Common myeloid progenitor, CD34-positive (primary cell): ENCODE measurements at regions not wholly inside any gene's neighbourhood (a gene's known extent, or its start where the extent isn't known, plus 50 kb on each side); places are given as distances from the start of the nearest gene placed in this dataset.
"Not testable (repeated sequence)": the region's sequence is repeated elsewhere in the genome, so short reads cannot be mapped to it uniquely, and the experiment has no call there.

Experiments
- CTCF ChIA-PET: fragments of 350-600 bp; sonication (Branson Sonifier 250); formaldehyde crosslinking; loops from one replicate; lab custom pipeline; 2021; ENCODE audit warnings: antibody characterized with exemption; lab: Charles Lee
- POLR2A ChIA-PET: fragments of 350-600 bp; sonication (Branson Sonifier 250); formaldehyde crosslinking; loops from one replicate; lab custom pipeline; 2021; ENCODE audit warnings: antibody characterized with exemption; lab: Charles Lee
- DNase-seq, 3 donors: peaks; one replicate each; pipeline versions ENCODE4 v3.0.0 to v3.0.0-alpha.2; 2013
- H3K27ac ChIP-seq, 2 experiments: 1 replicate in 1 of 2; 2 replicates in 1 of 2; pipeline ENCODE4 v1.7.0; 2013; ENCODE audit warnings: inconsistent platforms in 2 of 2, low read length in 2 of 2, mild to moderate bottlenecking in 2 of 2, low read depth in 1 of 2, moderate library complexity in 1 of 2; ENCODE audit not compliant: severe bottlenecking in 2 of 2, insufficient read depth in 1 of 2, poor library complexity in 1 of 2
- H3K27me3 ChIP-seq, 5 experiments: replicated peaks in 2 of 5; 1 replicate in 3 of 5; 2 replicates in 2 of 5; pipeline versions ENCODE4 v1.6.1 to v1.7.0; 2013; ENCODE audit warnings: low read length in 4 of 5, mild to moderate bottlenecking in 2 of 5, moderate library complexity in 2 of 5, inconsistent platforms in 1 of 5; ENCODE audit not compliant: insufficient read depth in 5 of 5, control insufficient read depth in 4 of 5
- H3K36me3 ChIP-seq, 4 experiments: 1 replicate in 2 of 4; 2 replicates in 2 of 4; pipeline versions ENCODE4 v1.6.1 to v1.7.0; 2013; ENCODE audit warnings: low read length in 3 of 4, control low read depth in 1 of 4, mild to moderate bottlenecking in 1 of 4; ENCODE audit not compliant: control insufficient read depth in 4 of 4, insufficient read depth in 4 of 4
- H3K4me1 ChIP-seq, 4 experiments: 1 replicate in 3 of 4; 2 replicates in 1 of 4; pipeline versions ENCODE4 v1.6.1 to v1.7.1; 2013; ENCODE audit warnings: low read length in 3 of 4, mild to moderate bottlenecking in 3 of 4, control low read depth in 1 of 4, inconsistent platforms in 1 of 4, moderate library complexity in 1 of 4; ENCODE audit not compliant: control insufficient read depth in 4 of 4, insufficient read depth in 4 of 4; ENCODE audit errors: control extremely low read depth in 1 of 4
- H3K4me3 ChIP-seq, 7 experiments: 1 replicate in 4 of 7; 2 replicates in 3 of 7; pipeline versions ENCODE4 v1.5.1 to v1.7.0; 2013; ENCODE audit warnings: mild to moderate bottlenecking in 7 of 7, low read length in 6 of 7, moderate library complexity in 6 of 7, inconsistent platforms in 2 of 7, low read depth in 2 of 7, control low read depth in 1 of 7; ENCODE audit not compliant: insufficient read depth in 4 of 7, control insufficient read depth in 1 of 7; ENCODE audit errors: extremely low read depth in 1 of 7
- H3K9me3 ChIP-seq, 5 experiments: 1 replicate in 4 of 5; 2 replicates in 1 of 5; pipeline versions ENCODE4 v1.6.1 to v1.7.1; 2013; ENCODE audit warnings: low read length in 4 of 5, mild to moderate bottlenecking in 2 of 5, inconsistent platforms in 1 of 5, low read depth in 1 of 5, moderate library complexity in 1 of 5; ENCODE audit not compliant: control insufficient read depth in 4 of 5, insufficient read depth in 2 of 5; ENCODE audit errors: control extremely low read depth in 1 of 5
- whole genome bisulfite sequencing: methylation state at CpG from one replicate; pipeline ENCODE4 v1.1.5; 2013; ENCODE audit not compliant: insufficient coverage; 5-methylcytosine and 5-hydroxymethylcytosine counted together

DNA sequence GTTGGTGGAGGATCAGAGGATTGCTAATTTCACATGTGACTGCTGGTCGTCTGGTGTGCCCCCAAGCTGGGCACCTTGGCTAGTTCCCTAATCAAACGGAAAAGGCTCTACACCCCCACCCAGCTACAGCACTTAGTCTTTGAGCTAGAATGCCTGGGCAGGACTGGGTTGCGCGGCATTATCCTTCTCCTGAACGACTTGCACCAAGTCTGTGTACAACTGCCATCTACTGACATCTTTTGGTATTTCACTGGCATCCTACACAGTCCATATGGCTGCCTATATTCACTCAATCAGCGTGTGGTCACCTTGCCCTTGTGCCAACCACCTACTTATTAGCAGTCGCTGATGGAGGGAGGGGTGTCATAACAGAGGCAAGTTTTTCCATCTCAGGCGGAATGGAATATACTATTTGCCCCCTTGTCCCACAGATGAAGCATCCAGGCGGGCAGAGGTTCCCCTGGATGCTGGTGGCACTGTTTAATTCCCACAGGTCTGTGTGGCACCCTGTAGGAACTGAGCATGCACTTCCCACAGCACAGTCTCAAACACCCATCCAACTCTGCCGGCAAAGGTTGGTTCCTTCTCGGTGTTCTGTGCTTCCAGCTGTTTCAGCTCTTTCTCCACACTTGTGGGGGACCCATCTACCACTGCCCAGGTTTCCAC is 150.1 kb downstream of the OSTF1 start:
- CTCF ChIA-PET: interaction anchor here (1.5 to 1.6 kb wide), 2 partner anchors 10 to 27 kb away, joined by 3 to 6 read pairs; no protein-coding TSS in a partner anchor
- H3K27ac ChIP-seq: no peak overlapping the region
- POLR2A ChIA-PET: no interaction called here
- H3K4me3 ChIP-seq: no peak overlapping the region
- peaks cover 0 to 18% (median 3%) of the 10 kb centered on the region in 5 experiments for H3K9me3 ChIP-seq
- peak; percentile 29 to 77 (median 65) for DNase-seq
- H3K36me3 ChIP-seq: no peaks in the 10 kb centered on the region
- H3K27me3 ChIP-seq: no peaks in the 10 kb centered on the region
- H3K4me1 ChIP-seq: no peaks in the 10 kb centered on the region
- 65% methylated on average over 7 of the region's 11 CpGs for WGBS

DNA sequence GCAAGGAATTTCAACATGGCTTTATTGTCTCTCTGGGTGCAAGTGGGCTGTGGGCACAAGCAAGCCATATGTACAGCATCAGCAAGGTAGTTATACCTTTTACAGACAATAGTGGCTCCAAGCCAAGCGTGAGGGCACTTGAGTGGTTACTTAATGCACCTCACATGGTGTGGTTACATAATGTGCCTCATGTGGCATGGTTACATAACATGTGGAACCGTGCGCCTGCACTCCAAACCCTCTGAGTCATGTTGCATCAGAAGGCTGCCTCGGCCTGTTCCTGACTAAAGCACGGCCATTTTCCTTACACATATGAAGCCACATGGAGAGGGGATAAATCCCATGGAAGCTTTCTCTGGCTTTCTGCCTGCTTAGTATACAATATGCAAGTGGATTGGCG is 150.9 kb downstream of the OSTF1 start:
- Histone ChIP-seq H3K36me3 (no peaks in the 10 kb centered on the region), H3K9me3 (peaks cover 0 to 18% (median 3%) of the 10 kb centered on the region in 5 experiments), H3K27me3 (no peaks in the 10 kb centered on the region), H3K4me3 (no peak overlapping the region), H3K4me1 (no peaks in the 10 kb centered on the region), H3K27ac (no peak overlapping the region)
- 59% methylated on average over 6 of the region's 6 CpGs for WGBS
- ChIA-PET POLR2A (no interaction called here), CTCF (interaction anchor here (1.1 to 1.6 kb wide), 2 partner anchors 27 to 465 kb away, joined by 3 read pairs; no protein-coding TSS in a partner anchor)
- peak in 2 of 3 donors; percentile 34 to 41 for DNase-seq

DNA sequence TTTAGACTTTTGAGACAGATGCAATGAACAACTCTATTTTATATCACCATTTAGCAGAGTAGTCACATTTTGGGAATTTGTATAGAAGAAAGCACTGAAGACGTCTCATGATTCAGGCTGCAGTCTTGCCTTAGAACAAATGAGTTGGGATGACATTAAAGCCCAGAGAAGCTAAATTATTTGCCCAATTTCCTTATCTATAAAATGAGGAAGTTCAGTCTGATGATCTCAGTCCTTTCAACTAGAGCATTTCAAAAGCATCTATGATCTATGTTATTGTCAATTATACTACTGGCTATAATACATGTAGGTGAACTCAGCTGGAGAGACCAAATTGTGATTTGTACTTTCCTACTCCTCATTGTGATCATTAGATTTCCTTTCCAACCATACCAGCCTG is 154.1 kb downstream of the OSTF1 start:
- Histone ChIP-seq H3K27ac (no peak overlapping the region), H3K27me3 (no peaks in the 10 kb centered on the region), H3K36me3 (no peaks in the 10 kb centered on the region), H3K4me3 (no peak overlapping the region), H3K9me3 (peaks cover 0 to 9% (median 0%) of the 10 kb centered on the region in 5 experiments), H3K4me1 (peaks cover 0 to 5% (median 0%) of the 10 kb centered on the region in 4 experiments)
- DNase-seq: peak in 1 of 3 donors; percentile 5
- POLR2A ChIA-PET: no interaction called here
- WGBS: 100% methylated on average over 1 of the region's 1 CpG
- CTCF ChIA-PET: interaction anchor here (1.0 kb wide), 1 partner anchor 9 kb away, joined by 3 read pairs; no protein-coding TSS in a partner anchor

DNA sequence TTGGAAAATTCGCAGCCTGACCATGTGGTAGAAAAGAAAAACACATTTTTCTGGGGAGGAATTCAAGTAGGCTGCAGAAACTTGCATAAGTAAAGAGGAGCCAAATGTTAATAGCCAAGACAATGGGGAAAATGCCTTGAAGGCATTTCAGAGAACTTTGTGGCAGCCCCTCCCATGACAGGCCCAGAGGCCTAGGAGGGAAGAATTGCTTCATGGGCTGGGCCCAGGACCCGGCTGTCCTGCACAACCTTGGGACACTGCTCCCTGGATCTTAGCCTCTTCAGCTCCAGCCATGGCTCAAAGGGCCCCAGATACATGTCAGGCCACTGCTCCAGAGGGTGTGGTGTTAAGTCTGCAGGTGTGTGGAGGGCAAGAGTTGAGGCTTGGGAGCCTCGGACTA is 158.6 kb downstream of the OSTF1 start:
- CTCF ChIA-PET: no interaction called here
- peaks cover 0 to 5% (median 0%) of the 10 kb centered on the region in 4 experiments for H3K4me1 ChIP-seq
- WGBS: 96% methylated on average over 3 of the region's 3 CpGs
- DNase-seq: no peak
- H3K36me3 ChIP-seq: no peaks in the 10 kb centered on the region
- POLR2A ChIA-PET: no interaction called here
- H3K9me3 ChIP-seq: peaks cover 0 to 21% (median 0%) of the 10 kb centered on the region in 5 experiments
- no peak overlapping the region for H3K4me3 ChIP-seq
- no peaks in the 10 kb centered on the region for H3K27me3 ChIP-seq
- no peak overlapping the region for H3K27ac ChIP-seq

DNA sequence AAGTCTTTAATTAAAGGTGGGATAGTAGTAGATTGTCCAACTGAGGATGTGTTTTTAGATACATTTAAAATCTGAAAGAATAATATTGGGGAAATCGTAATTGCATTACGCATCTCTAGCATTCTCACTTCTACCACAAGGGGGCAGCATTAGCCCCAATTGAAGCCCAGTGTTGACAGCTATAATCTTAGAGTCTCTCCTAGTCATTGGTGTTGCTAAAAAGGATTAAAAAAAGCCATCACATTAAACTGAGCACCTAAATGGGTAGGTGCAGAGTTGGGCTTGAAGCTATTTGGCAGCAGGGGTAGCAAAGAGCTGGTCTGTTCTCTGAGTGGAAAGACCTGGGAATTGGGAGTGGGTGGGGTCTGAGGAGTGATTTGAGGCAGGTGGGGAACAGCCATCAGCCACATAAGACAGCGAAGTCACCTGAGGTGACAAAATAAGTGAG is 177.2 kb downstream of the OSTF1 start:
- peak; percentile 24 to 65 (median 59) for DNase-seq
- Histone ChIP-seq H3K9me3 (peaks cover 0 to 5% (median 0%) of the 10 kb centered on the region in 5 experiments), H3K27me3 (no peaks in the 10 kb centered on the region), H3K27ac (no peak overlapping the region), H3K4me1 (no peaks in the 10 kb centered on the region), H3K36me3 (no peaks in the 10 kb centered on the region), H3K4me3 (no peak overlapping the region)
- ChIA-PET POLR2A (no interaction called here), CTCF (interaction anchor here (0.7 to 2.1 kb wide), 8 partner anchors 13 to 1038 kb away, joined by 3 to 7 read pairs (median 3); no protein-coding TSS in a partner anchor)
- 100% methylated on average over 1 of the region's 3 CpGs for WGBS

DNA sequence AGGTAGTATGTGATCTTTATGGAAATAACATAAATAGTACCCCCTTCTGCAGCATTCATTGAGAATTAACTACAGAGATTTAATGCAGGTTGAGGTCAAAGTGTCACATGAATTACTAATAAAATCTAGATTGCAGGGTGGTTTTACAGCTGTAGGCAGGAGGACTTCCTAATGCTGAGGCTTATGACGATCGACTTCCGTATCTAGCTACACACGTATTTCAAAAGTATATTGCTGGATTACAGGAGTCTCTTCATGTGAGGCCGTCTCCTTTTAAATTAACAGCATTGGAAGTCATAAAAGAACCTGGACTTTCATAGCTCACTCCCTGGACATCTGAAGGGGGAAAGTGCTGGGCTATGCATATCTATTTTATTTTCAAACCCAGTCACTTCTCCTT is 180.9 kb downstream of the OSTF1 start:
- H3K27ac ChIP-seq: no peak overlapping the region
- H3K4me3 ChIP-seq: no peak overlapping the region
- 92% methylated on average over 4 of the region's 5 CpGs for WGBS
- H3K36me3 ChIP-seq: no peaks in the 10 kb centered on the region
- POLR2A ChIA-PET: no interaction called here
- DNase-seq: no peak
- H3K9me3 ChIP-seq: peaks cover 0 to 2% (median 0%) of the 10 kb centered on the region in 5 experiments
- no peaks in the 10 kb centered on the region for H3K27me3 ChIP-seq
- CTCF ChIA-PET: interaction anchor here (0.6 kb wide), 1 partner anchor 53 kb away, joined by 3 read pairs; no protein-coding TSS in a partner anchor
- no peaks in the 10 kb centered on the region for H3K4me1 ChIP-seq

DNA sequence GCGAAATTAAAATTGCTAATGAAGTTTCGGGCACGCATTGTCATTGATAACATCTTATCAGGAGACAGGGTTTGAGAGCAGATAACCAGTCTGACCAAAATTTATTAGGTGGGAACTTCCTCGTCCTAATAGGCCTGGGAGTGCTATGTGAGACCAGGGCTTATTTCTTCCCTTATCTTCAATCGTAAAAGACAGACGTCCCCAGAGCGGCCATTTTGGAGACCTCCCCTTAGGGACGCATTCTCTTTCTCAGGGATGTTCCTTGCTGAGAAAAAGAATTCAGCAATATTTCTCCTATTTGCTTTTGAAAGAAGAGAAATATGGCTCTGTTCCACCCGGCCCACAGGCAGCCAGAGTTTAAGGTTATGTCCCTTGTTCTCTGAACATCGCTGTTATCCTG is 184.7 kb downstream of the OSTF1 start:
- POLR2A ChIA-PET, CTCF ChIA-PET: not testable (repeated sequence)

More for the DNA sequence above, 184.7 kb downstream of the OSTF1 start:
- peaks cover 0 to 15% (median 5%) of the 10 kb centered on the region in 5 experiments for H3K9me3 ChIP-seq
- not testable (repeated sequence) for H3K36me3 ChIP-seq, H3K27ac ChIP-seq, H3K4me3 ChIP-seq, H3K27me3 ChIP-seq, DNase-seq, H3K4me1 ChIP-seq
- WGBS: 100% methylated on average over 5 of the region's 10 CpGs
